IPS-18c (cell line): ENCODE measurements at regions not wholly inside any gene's neighbourhood (a gene's known extent, or its start where the extent isn't known, plus 50 kb on each side); places are given as distances from the start of the nearest gene placed in this dataset.

Experiments
- H3K4me3 ChIP-seq: 2 replicates; pipeline ENCODE4 v1.7.0; 2013; ENCODE audit warnings: low read depth, mild to moderate bottlenecking, low read length, moderate library complexity; ENCODE audit not compliant: insufficient read depth
- H3K9me3 ChIP-seq: one replicate; pipeline ENCODE4 v1.6.1; 2013; ENCODE audit warnings: mild to moderate bottlenecking, low read length, moderate library complexity; ENCODE audit not compliant: control insufficient read depth, insufficient read depth

- no peaks in the 10 kb centered on the region for H3K9me3 ChIP-seq
- no peak overlapping the region for H3K4me3 ChIP-seq
Measured at GRCh38 chr7:21200503-21200902, 227.4 kb upstream of the SP4 start.

DNA sequence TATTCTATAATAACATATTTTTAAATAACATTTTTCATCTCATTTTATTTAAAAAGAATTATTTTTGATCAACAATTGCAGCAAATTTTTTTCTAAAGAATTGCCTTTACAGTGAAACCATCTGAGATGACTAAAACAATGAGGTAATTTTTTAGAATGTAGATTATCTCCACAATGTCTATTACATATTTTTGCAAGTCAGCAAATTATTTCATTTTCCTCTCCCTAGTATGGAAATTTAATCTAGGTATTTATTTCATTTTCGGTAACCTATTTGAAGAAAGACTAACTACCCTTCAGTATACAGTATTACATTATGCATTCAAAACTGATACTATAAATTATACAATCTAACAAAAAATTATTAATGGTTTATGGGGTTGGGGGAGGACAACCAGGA is 213.2 kb upstream of the SP4 start:
- H3K9me3 ChIP-seq, result peaks cover 5% of the 10 kb centered on the region

GRCh38 chr7:21215307-21215706 is 212.6 kb upstream of the SP4 start:
- Histone ChIP-seq H3K4me3 (no peak overlapping the region), H3K9me3 (peaks cover 5% of the 10 kb centered on the region)

More for the DNA sequence above, 213.2 kb upstream of the SP4 start:
- no peak overlapping the region for H3K4me3 ChIP-seq

DNA sequence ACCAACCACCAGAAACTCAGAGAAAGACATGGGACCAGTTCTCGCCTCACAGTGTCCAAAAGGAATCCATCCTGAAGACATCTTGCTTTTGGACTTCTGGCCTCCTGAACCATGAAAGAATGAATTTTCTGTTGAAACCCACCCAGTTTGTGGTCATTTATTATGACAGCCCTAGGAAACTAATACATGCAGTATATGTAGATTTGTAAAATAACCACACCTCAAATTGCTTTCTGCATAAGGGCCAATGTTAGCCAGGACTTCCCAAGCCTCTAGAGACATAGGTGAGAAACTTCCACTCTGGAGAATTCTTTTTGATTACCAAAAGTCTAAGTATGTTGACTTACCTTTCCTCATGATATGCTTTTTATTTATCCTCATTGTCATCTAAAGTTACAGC is 210.5 kb upstream of the SP4 start:
- Histone ChIP-seq H3K9me3 (peaks cover 5% of the 10 kb centered on the region), H3K4me3 (no peak overlapping the region)

DNA sequence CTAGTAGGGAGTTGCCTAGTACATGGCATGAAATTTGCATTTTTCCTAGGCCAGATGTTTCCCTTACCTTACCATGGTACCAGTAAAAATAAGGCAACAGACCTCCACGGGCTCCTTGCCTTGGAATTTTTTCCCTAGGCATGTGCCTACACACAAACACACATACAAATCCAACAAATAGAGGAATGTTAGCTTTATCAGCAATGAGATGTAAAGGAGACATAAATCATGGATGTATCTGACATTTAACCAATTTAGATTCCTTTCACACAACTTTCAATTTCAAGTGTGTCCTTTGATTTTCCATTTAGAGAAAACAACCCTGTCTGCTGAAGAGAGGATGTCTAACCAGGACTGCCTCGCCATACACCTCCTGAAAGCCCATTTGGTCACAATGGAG is 209.7 kb upstream of the SP4 start:
- Histone ChIP-seq H3K9me3 (peaks cover 5% of the 10 kb centered on the region), H3K4me3 (no peak overlapping the region)

- peaks cover 3% of the 10 kb centered on the region for H3K9me3 ChIP-seq
- H3K4me3 ChIP-seq, result no peak overlapping the region
Measured at GRCh38 chr7:21221130-21221529, 206.8 kb upstream of the SP4 start.

DNA sequence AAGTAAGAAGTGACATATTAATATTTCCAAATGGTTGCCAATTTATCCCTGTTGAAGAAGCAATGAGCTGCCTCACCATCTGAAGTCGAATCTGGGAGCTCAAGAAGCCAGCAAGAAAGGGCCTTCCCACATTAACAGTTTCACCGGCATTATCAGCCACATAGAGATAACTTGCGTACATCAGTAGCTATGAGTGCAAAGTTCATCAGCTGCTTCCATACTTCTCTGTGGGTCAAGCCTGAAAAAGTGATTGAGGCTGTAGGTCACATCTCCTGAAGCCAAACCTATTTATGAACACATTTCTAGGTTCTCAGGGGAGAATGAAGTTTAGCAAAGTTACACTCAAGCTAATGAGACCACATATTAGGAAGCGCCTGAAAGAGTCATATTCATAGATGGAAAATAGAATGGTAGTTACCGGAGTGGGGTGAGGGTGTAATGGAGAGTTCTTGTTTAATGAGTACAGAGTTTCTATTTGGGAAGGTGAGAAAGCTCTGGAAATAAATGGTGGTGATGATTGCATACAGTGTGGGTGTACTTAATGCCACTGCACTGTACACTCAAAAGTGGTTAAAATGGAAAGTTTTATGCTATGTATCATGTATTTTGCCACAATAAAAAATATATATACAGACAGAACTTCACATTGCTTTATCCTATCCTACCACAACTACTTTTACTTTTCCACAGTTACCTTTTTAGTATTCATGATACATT is 189.3 kb upstream of the SP4 start:
- H3K4me3 ChIP-seq, result no peak overlapping the region
- no peaks in the 10 kb centered on the region for H3K9me3 ChIP-seq

DNA sequence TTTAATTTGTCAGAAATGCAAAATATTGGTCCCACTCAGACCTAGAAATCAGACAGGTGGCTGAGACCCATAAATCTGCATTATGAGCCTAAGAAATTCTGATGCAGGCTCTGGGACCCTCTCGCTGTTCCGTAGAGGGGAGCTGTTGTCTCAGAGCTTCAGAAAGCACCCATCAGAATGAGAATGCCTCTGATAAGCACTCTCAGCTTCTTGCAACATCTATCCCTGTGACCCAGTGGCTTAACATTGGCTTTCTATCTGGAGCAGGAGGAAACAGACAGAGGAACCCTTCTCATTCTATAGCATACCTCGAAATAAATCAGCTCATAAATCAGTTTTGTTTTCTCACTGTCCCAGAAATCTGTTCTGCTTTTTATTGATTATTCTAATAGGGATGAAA is 184.6 kb upstream of the SP4 start:
- no peaks in the 10 kb centered on the region for H3K9me3 ChIP-seq
- H3K4me3 ChIP-seq, result no peak overlapping the region

GRCh38 chr7:21251151-21251800 is 176.6 kb upstream of the SP4 start:
- Histone ChIP-seq H3K9me3 (no peaks in the 10 kb centered on the region), H3K4me3 (no peak overlapping the region)

- H3K9me3 ChIP-seq, result no peaks in the 10 kb centered on the region
- no peak overlapping the region; the same call in 1 of the 2 replicates for H3K4me3 ChIP-seq
Measured at GRCh38 chr7:21253740-21254687, 173.9 kb upstream of the SP4 start.

DNA sequence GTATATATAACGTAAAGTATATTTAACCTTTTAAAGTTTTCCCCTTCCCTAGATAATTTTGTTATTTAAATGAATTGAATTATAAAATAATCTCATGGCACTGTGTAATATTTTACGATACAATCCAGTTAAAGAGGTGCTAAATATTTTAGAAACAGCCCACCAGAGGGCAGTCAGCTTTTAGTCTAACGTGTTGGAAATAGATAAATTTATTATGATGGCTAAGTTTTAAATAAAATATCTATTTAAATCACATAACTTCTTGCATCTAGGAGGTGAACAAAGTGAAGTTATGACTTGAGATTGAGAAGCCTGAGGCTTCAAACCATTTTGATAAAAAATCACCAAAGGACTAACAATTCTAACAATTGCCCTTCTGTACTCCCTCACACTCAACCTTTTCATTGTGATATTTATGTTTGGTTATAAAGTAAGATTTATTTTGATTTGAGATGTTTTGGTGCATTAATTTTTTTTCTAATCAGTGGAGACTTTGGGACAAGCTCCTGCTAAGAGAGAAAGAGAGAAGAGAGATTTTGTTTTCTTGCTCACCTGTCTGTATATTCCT is 171.5 kb upstream of the SP4 start:
- Histone ChIP-seq H3K9me3 (no peaks in the 10 kb centered on the region), H3K4me3 (no peak overlapping the region)

- Histone ChIP-seq H3K4me3 (no peak overlapping the region), H3K9me3 (no peaks in the 10 kb centered on the region)
Measured at GRCh38 chr7:21260939-21261338, 166.9 kb upstream of the SP4 start.

- Histone ChIP-seq H3K4me3 (no peak overlapping the region), H3K9me3 (no peaks in the 10 kb centered on the region)
Measured at GRCh38 chr7:21261627-21262594, 166.0 kb upstream of the SP4 start.

GRCh38 chr7:21269021-21269420 is 158.9 kb upstream of the SP4 start:
- H3K9me3 ChIP-seq, result no peaks in the 10 kb centered on the region
- no peak overlapping the region for H3K4me3 ChIP-seq

- H3K9me3 ChIP-seq, result no peaks in the 10 kb centered on the region
- no peak overlapping the region for H3K4me3 ChIP-seq
Measured at GRCh38 chr7:21276471-21277035, 151.3 kb upstream of the SP4 start.

GRCh38 chr7:21278944-21279343 is 148.9 kb upstream of the SP4 start:
- Histone ChIP-seq H3K9me3 (no peaks in the 10 kb centered on the region), H3K4me3 (no peak overlapping the region)
